ENCODE measurements at regions not wholly inside any gene's neighbourhood (a gene's known extent, or its start where the extent isn't known, plus 50 kb on each side); places are given as distances from the start of the nearest gene placed in this dataset.
"Not testable (repeated sequence)": the region's sequence is repeated elsewhere in the genome, so short reads cannot be mapped to it uniquely, and the experiment has no call there.

- WGBS, 2 donors, result 57 to 79% methylated on average over 4 of the region's 4 CpGs
- ATAC-seq, result no peak
- Histone ChIP-seq H3K4me3 (no peak overlapping the region), H3K27ac (no peak overlapping the region), H3K27me3 (no peaks in the 10 kb centered on the region), H3K4me1 (no peaks in the 10 kb centered on the region), H3K9me3 (no peaks in the 10 kb centered on the region), H3K36me3 (no peaks in the 10 kb centered on the region)
- no peak for DNase-seq
- FAIRE-seq, result no peak
- TF ChIP-seq, protein P1, sequence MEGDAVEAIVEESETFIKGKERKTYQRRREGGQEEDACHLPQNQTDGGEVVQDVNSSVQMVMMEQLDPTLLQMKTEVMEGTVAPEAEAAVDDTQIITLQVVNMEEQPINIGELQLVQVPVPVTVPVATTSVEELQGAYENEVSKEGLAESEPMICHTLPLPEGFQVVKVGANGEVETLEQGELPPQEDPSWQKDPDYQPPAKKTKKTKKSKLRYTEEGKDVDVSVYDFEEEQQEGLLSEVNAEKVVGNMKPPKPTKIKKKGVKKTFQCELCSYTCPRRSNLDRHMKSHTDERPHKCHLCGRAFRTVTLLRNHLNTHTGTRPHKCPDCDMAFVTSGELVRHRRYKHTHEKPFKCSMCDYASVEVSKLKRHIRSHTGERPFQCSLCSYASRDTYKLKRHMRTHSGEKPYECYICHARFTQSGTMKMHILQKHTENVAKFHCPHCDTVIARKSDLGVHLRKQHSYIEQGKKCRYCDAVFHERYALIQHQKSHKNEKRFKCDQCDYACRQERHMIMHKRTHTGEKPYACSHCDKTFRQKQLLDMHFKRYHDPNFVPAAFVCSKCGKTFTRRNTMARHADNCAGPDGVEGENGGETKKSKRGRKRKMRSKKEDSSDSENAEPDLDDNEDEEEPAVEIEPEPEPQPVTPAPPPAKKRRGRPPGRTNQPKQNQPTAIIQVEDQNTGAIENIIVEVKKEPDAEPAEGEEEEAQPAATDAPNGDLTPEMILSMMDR (IDR thresholded peaks at IDR 0.05), result no peak
- intact Hi-C loops (cut with DNase I), result no loop called here
Measured at GRCh38 chr3:733313-733712, 359.5 kb upstream of the CNTN6 start.

GRCh38 chr3:757711-758110 lies 335.1 kb upstream of the CNTN6 start:
- Histone ChIP-seq H3K4me1 (no peaks in the 10 kb centered on the region), H3K36me3 (no peaks in the 10 kb centered on the region), H3K27me3 (no peaks in the 10 kb centered on the region), H3K9me3 (no peaks in the 10 kb centered on the region), H3K4me3 (no peak overlapping the region), H3K27ac (no peak overlapping the region)
- ATAC-seq (no peak), DNase-seq (no peak), FAIRE-seq (no peak)
- TF ChIP-seq, protein P1 (IDR thresholded peaks at IDR 0.05), result no peak
- 42 to 78% methylated on average over 3 of the region's 3 CpGs for WGBS, 2 donors
- intact Hi-C loops (cut with DNase I), result no loop called here

DNA sequence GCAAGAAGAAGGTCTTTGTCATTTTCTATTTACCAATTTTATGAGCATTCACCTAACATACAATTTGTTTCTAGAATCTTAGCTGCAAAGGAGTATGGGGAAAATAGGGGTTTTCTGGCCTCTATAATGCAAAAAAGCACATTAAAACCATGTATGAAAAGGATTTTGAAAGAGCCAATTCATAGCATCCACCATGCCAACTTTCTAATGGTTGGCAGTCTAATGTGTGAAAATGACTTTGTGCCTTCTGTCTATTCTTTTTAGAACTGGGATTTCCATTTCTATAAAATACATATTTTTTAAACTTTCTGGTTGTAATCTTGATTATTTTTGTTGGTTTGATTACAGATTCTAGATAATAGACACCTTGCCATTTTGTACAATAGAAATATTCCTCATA lies 333.7 kb upstream of the CNTN6 start:
- TF ChIP-seq, protein P1 (IDR thresholded peaks at IDR 0.05), result no peak
- intact Hi-C loops (cut with DNase I), result no loop called here
- H3K9me3 ChIP-seq, result no peaks in the 10 kb centered on the region
- DNase-seq (no peak), FAIRE-seq (no peak), ATAC-seq (no peak)
- H3K4me1 ChIP-seq, result no peaks in the 10 kb centered on the region
- H3K36me3 ChIP-seq, result no peaks in the 10 kb centered on the region
- H3K27me3 ChIP-seq, result no peaks in the 10 kb centered on the region
- no peak overlapping the region for H3K4me3 ChIP-seq
- no peak overlapping the region for H3K27ac ChIP-seq

DNA sequence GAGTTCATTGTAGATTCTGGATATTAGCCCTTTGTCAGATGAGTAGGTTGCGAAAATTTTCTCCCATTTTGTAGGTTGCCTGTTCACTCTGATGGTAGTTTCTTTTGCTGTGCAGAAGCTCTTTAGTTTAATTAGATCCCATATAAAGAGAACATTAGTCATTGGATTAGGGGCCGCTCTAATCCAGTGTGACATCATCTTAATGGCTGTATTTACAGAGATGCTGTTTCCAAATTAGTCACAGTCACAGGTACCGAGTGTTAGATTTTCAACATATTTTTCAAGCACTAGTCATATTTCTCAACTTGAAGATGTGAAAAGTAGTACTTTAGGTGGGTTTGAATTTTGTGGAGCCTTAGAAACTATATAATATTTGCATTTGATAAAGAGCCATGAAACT lies 319.4 kb upstream of the CNTN6 start:
- 73 to 84% methylated on average over 2 to 3 of the region's 3 CpGs for WGBS, 2 donors
- H3K4me1 ChIP-seq; H3K27ac ChIP-seq; FAIRE-seq; DNase-seq; intact Hi-C loops (cut with DNase I); ATAC-seq; H3K36me3 ChIP-seq; H3K4me3 ChIP-seq; H3K27me3 ChIP-seq; H3K9me3 ChIP-seq: not testable (repeated sequence)

GRCh38 chr3:775178-775880 lies 317.5 kb upstream of the CNTN6 start:
- no peak overlapping the region for H3K4me3 ChIP-seq
- intact Hi-C loops (cut with DNase I), result no loop called here
- 71 to 87% methylated on average over 6 of the region's 6 CpGs for WGBS, 2 donors
- DNase-seq, result no peak
- H3K9me3 ChIP-seq, result no peaks in the 10 kb centered on the region
- no peaks in the 10 kb centered on the region for H3K36me3 ChIP-seq
- TF ChIP-seq, protein P1 (IDR thresholded peaks at IDR 0.05), result no peak
- H3K27me3 ChIP-seq, result no peaks in the 10 kb centered on the region
- no peak overlapping the region for H3K27ac ChIP-seq
- no peaks in the 10 kb centered on the region for H3K4me1 ChIP-seq
- ATAC-seq, result no peak
- no peak for FAIRE-seq

Measured in pancreas (tissue), 10 donors.